GM12891 (cell line): ENCODE measurements at regions not wholly inside any gene's neighbourhood (a gene's known extent, or its start where the extent isn't known, plus 50 kb on each side); places are given as distances from the start of the nearest gene placed in this dataset.
A peak's percentile ranks its signal among the peaks of the same experiment; 100 is the strongest.

Experiments
- DNase-seq: peaks from one replicate; pipeline ENCODE4 v3.0.0; 2011; ENCODE audit warnings: low spot score; ENCODE audit not compliant: insufficient read length
- FAIRE-seq: peaks from 2 replicates; lab custom pipeline; 2011; peaks lifted over from hg19 to GRCh38; lab: Jason Lieb, UNC
- PAX5 ChIP-seq: IDR thresholded peaks from 2 replicates; pipeline ENCODE4 v1.6.1; 2011; ENCODE audit warnings: low read length, moderate library complexity, mild to moderate bottlenecking; ENCODE audit not compliant: insufficient read depth, severe bottlenecking
- POLR2A ChIP-seq: IDR thresholded peaks from 2 replicates; pipeline ENCODE4 v1.6.1; 2011; ENCODE audit warnings: low read depth, low read length, control low read depth
- POLR2AphosphoS5 ChIP-seq: IDR thresholded peaks from 2 replicates; pipeline ENCODE4 v1.6.1; 2011; ENCODE audit warnings: low read depth, low read length, control low read depth
- POU2F2 ChIP-seq: IDR thresholded peaks from 2 replicates; pipeline ENCODE4 v1.6.1; 2011; ENCODE audit warnings: low read depth, mild to moderate bottlenecking, control low read depth, low read length, moderate library complexity
- SPI1 ChIP-seq: IDR thresholded peaks from 2 replicates; pipeline ENCODE4 v1.6.1; 2011; ENCODE audit warnings: low read depth, low read length, control low read depth
- TAF1 ChIP-seq: IDR thresholded peaks from 2 replicates; pipeline ENCODE4 v1.6.1; 2011; ENCODE audit warnings: low read depth, low read length, control low read depth

DNA sequence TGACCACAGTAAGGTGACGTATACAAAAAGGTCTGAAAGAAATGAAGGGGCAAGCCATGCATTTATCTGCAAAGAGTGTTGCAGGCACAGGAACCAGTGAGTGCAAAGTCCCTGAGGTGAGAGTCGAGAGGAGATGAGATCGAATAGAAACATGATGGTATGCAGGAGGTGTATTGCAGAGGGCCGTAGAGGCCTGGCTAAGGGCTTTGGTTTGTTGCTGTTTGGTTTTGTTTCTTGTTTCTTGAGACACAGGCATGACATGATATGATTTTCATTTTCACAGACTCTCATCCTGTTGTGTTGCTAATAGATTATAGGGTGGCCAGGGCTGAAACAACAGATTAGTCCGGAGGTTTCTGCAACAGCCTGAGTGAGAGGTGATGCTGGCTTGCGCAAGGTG is 80.4 kb downstream of the HSPH1 start:
- TF ChIP-seq PAX5 (no peak), TAF1 (no peak), POLR2A (no peak), POU2F2 (no peak), POLR2AphosphoS5 (no peak), SPI1 (no peak)
- peak; percentile 41 for FAIRE-seq
- DNase-seq: no peak

DNA sequence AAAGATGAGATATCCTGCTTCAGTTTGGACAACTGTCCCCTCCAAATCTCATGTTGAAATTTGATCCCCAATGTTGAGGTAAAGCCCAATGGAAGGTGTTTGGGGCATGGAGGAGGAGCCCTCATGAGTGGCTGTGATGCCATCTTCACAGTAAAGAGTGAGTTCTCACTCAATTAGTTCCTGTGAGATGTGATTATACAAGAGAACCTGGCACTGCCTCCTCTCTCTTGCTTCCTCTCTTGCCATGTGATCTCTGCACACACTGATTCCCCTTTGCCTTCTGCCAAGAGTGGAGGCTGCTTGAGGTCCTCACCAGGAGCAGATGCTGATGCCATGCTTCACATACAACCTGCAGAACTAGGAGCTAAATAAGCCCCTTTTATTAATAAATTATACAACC is 86.9 kb downstream of the HSPH1 start:
- DNase-seq (no peak), FAIRE-seq (no peak)
- TF ChIP-seq PAX5: no peak
- no peak for TF ChIP-seq POU2F2
- TF ChIP-seq POLR2AphosphoS5: no peak
- TF ChIP-seq TAF1: no peak
- peak; percentile 18; the same call in 1 of the 2 replicates for TF ChIP-seq SPI1

DNA sequence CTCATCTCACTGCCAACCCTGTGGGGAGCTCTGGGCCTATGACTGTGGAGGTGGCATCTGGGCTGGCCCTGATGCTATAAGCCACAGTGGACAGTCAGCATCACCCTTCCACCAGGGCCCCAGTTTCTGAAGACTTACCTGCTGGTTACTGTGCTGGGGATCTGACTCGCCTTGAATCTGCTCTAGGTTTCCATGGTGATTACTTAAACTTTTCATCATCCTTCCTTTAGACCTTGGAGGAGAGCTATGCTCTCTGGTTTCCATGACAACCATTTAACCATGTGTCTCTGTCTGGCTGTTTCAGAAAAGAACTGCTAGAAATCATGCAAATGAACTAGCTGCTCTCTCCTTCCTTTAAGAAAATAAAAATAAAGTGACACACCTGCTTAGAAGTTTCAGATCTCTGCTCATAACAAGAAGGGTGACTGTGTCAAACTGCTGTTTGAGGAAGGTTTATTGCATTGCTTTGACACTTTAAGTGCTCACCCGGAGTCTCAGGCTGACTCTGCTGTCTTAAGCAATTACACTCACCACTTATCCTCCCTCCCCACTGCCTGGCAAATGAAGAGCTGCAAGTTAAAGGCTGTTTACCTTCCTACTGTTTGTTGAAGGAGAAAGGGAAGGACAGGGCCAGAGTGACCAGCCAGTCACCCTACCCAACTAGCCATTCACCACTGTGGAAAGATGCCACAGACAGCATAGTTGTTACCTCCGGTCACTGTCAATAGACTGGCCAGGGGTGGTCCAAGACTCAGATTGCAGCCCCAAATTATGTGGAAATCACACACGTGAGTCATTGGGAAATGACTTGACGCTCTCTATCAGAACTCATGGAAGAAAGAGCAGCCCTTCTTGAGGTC is 87.6 kb downstream of the HSPH1 start:
- FAIRE-seq (peak; percentile 91), DNase-seq (peak; percentile 49)
- TF ChIP-seq POU2F2 (peak; percentile 35; the same call in 1 of the 2 replicates), SPI1 (no peak)

DNA sequence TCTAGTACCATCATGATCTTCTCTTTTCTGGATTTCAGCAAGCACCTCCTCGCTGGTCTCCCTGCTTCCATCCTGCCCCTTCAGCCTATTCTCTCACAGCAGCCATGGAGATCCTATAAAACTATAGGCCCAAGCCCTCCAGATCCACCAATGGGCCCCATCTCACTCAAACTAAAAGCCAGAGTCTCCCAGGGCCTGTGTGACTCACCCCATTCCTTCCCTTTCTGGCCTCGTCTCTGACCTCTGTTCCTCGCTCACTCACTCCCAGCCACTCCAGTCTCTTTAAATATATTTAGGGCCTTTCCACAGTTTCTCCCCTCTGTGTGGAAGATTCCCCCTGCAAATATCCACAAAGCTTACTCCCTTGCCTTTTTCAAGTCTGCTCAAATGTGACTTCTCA is 89.7 kb downstream of the HSPH1 start:
- FAIRE-seq: no peak
- DNase-seq: no peak

DNA sequence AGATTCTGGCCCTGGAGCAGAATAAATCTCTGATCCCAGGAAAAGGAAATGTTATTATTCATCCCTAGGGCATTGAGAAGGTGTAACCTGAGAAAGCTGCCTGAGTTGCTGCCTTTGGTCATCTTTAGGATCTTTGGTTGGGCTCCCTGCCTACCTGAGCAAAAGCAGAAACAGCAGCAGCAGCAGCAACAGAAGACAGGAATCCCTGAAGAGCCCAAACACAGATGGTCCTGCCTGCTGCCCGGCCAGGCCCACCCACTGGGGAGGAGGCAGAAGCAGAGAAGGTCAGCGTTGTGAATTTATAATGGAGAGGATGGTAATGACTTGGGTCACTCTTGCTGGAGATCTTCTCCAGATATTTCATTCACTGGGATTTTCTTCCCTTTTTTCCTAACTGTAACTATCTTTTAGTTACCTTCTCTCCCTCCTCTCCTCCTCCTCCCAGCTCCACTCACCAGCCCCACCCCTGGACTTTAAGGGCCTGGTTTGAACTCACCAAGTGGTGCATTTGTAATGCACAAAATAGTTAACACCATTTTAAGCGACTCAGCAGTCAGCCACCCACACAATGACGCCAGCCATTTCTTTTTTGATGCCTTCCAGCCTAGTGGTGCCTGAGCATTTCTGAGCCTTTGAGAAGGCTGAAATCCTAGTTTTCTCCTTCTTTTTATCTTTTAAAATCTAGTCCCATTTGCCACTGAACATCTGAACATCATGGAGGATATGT is 91.7 kb downstream of the HSPH1 start:
- TF ChIP-seq TAF1 (no peak), SPI1 (no peak), PAX5 (no peak), POLR2AphosphoS5 (no peak), POLR2A (no peak), POU2F2 (no peak)
- DNase-seq (no peak), FAIRE-seq (no peak)

More for the DNA sequence above, 89.7 kb downstream of the HSPH1 start:
- TF ChIP-seq SPI1: no peak
- no peak for TF ChIP-seq PAX5
- TF ChIP-seq POLR2A: no peak

DNA sequence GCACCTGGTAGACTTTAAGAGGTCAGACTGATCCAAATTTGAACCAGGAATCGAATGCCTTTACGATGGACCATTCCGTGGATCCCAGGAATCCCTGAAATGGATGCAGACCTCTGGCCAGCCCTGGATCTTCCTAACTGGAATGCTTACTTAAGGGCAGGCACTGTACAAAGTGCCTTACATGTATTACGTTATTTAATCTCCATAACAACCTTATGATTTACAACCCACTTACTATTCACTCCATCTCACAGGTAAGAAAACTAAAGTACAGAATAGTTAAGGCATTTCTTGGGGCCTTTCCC is 93.6 kb downstream of the HSPH1 start:
- no peak for FAIRE-seq
- DNase-seq: no peak
- TF ChIP-seq SPI1 (no peak), POLR2AphosphoS5 (no peak), TAF1 (no peak), POU2F2 (no peak)

DNA sequence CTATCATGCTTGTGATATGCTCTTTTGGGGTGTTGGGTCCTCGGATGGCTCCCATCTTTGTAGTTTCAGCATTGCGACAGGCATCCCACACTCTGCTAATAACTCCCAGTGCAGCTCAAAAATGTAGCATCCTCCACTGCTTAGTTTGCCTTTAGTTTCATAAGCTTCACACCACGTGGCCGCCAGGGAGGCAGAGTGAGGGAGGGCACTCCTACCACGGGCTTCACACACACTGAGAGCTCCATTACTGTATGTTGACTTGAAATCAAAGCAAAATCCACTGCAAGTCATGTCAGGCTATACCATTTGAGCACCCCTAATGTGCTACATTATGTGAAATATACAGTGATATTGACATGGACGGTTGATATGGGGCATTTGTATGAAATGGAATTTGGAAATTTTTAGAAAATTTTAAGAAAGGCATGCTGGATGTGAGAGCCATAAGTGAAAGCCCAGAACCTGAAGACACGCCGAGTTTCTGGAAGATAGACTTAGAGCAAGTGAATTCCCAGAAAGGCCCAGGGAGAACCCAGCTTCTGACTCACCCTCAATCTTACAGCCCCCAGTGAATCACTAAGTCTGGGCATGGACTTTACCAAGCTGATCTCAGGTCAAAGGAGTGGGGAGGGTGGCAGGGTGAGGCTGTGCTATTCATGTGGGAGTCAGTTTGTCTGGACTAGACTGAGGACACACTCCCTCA is 94.1 kb downstream of the HSPH1 start:
- TF ChIP-seq PAX5: no peak
- TF ChIP-seq POLR2AphosphoS5: no peak
- TF ChIP-seq SPI1: no peak
- no peak for TF ChIP-seq POLR2A
- TF ChIP-seq POU2F2: no peak
- TF ChIP-seq TAF1: no peak
- DNase-seq: no peak
- FAIRE-seq: no peak

DNA sequence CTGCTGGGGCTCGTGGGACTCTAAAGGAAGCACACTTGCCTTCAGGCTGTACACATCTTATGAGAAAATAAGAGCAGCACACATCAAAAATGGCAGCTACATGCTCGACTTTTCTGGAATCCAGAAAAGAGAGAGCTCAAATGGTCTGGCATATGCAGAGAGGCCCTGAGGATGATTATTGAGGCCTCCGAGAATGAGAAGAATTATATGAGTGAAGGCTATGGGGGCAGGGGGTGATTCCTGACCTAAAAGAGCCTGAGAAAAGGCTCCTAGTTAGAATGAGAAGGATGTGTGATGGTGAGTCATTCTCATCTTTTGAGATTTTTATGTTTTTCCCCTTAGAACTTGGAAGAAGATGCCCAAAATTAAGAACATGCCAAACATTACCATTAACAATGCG is 97.1 kb downstream of the HSPH1 start:
- DNase-seq (no peak), FAIRE-seq (no peak)
- TF ChIP-seq TAF1: no peak
- TF ChIP-seq PAX5: no peak
- no peak for TF ChIP-seq POLR2A
- TF ChIP-seq POLR2AphosphoS5: no peak
- no peak for TF ChIP-seq POU2F2

DNA sequence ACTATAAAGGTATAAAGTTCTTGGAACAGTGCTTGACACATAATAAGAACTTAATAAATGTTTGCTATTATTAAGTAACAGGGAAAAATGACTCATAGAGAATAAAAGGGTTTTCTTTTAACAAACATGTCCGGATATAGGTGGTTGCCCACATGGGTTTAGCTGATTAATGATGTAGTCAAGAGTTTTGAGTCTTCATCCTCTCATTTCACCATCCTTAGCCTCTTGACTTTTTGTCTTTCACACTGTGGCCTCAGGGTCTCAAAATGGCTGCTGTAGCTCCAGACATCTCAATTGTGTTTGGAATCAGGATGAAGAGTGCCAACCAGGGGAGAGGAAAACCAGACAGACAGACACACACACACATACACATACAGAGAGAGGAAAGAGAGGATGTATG is 97.9 kb downstream of the HSPH1 start:
- TF ChIP-seq POLR2A: no peak
- TF ChIP-seq PAX5: no peak
- no peak for TF ChIP-seq TAF1
- TF ChIP-seq POU2F2: no peak
- no peak for TF ChIP-seq SPI1
- TF ChIP-seq POLR2AphosphoS5: no peak
- DNase-seq: no peak
- FAIRE-seq: no peak

DNA sequence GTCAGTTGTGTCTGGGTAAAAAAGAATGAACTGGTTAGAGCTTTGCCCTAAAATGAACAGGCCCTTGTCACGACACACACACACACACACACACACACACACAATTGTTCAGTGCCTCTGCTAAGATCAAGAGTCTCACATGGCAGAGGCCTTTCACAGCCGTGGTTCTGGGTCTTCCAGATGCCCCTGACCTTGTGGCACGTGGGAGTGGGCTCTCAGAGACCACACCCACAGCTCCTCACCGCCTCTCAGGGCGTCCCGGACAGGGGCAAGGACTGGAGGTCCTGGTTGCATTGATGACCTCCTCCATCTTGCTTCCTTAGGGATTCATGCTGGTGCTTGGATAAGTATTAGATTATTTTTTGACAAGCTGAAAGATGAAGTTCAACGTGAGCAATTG is 101.0 kb downstream of the HSPH1 start:
- no peak for FAIRE-seq
- TF ChIP-seq SPI1 (no peak), POLR2AphosphoS5 (no peak), PAX5 (no peak), TAF1 (no peak), POLR2A (no peak), POU2F2 (no peak)
- DNase-seq: no peak

DNA sequence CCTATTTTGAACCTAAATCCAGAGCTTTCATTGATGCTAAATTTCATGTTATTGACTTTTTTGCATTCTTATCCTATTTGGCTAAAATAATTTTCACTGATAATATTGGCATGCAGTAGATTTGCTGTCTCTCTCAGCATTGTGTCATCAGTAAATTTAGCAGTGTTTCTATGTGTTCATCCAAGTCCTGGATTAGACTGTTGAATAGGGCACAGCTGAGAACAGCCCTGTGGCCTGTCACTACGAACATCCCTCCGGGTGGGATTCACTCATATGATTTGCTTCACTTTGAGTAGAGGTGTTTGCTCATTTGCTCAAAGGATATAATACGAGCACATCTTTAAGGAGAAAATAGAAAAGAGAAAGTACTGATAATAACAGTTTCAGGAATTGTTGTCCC is 101.5 kb downstream of the HSPH1 start:
- TF ChIP-seq POLR2AphosphoS5 (no peak), POLR2A (no peak), PAX5 (no peak), POU2F2 (no peak), SPI1 (no peak), TAF1 (no peak)
- DNase-seq (no peak), FAIRE-seq (no peak)
